HG02938 (cell line): ENCODE measurements at regions not wholly inside any gene's neighbourhood (a gene's known extent, or its start where the extent isn't known, plus 50 kb on each side); places are given as distances from the start of the nearest gene placed in this dataset.
"Not testable (repeated sequence)": the region's sequence is repeated elsewhere in the genome, so short reads cannot be mapped to it uniquely, and the experiment has no call there.

ENCODE experiments used
- ATAC-seq: cut with Tn5 transposase; IDR thresholded peaks from one replicate; pipeline ENCODE4 v1.9.1; 2021; ENCODE audit warnings: mild to moderate bottlenecking, moderate library complexity; ENCODE audit not compliant: unreplicated experiment

GRCh38 chr9:21591221-21592062 is 109.3 kb upstream of the IFNE start:
- ATAC-seq = peak; percentile 60

- no peak for ATAC-seq
Observed at GRCh38 chr9:21592063-21592338, 109.9 kb upstream of the IFNE start.

GRCh38 chr9:21597284-21597683 is 115.2 kb upstream of the IFNE start:
- ATAC-seq = no peak

- ATAC-seq = no peak
Observed at GRCh38 chr9:21598749-21599148, 116.6 kb upstream of the IFNE start.

- no peak for ATAC-seq
Observed at GRCh38 chr9:21605489-21605931, 123.4 kb upstream of the IFNE start.

- ATAC-seq = no peak
Observed at GRCh38 chr9:21607576-21607975, 125.5 kb upstream of the IFNE start.

GRCh38 chr9:21608200-21608599 is 126.1 kb upstream of the IFNE start:
- no peak for ATAC-seq

GRCh38 chr9:21609506-21609905 is 127.4 kb upstream of the IFNE start:
- no peak for ATAC-seq

- no peak for ATAC-seq
Observed at GRCh38 chr9:21611891-21612290, 129.8 kb upstream of the IFNE start.

- no peak for ATAC-seq
Observed at GRCh38 chr9:21615018-21615417, 132.9 kb upstream of the IFNE start.

GRCh38 chr9:21615446-21615845 is 133.3 kb upstream of the IFNE start:
- ATAC-seq = no peak

- no peak for ATAC-seq
Observed at GRCh38 chr9:21616082-21616778, 134.1 kb upstream of the IFNE start.

- ATAC-seq = no peak
Observed at GRCh38 chr9:21624675-21625644, 142.8 kb upstream of the IFNE start.

GRCh38 chr9:21626493-21626892 is 144.4 kb upstream of the IFNE start:
- ATAC-seq = no peak

- ATAC-seq = not testable (repeated sequence)
Observed at GRCh38 chr9:21628954-21629353, 146.8 kb upstream of the IFNE start.

- ATAC-seq = no peak
Observed at GRCh38 chr9:21634951-21635350, 152.8 kb upstream of the IFNE start.

- ATAC-seq = no peak
Observed at GRCh38 chr9:21638104-21638503, 156.0 kb upstream of the IFNE start.

- no peak for ATAC-seq
Observed at GRCh38 chr9:21653091-21653490, 149.3 kb upstream of the MTAP start.

- no peak for ATAC-seq
Observed at GRCh38 chr9:21653589-21653988, 148.8 kb upstream of the MTAP start.

GRCh38 chr9:21656776-21657674 is 145.4 kb upstream of the MTAP start:
- ATAC-seq = no peak
